ENCODE measurements at regions not wholly inside any gene's neighbourhood (a gene's known extent, or its start where the extent isn't known, plus 50 kb on each side); places are given as distances from the start of the nearest gene placed in this dataset.

DNA sequence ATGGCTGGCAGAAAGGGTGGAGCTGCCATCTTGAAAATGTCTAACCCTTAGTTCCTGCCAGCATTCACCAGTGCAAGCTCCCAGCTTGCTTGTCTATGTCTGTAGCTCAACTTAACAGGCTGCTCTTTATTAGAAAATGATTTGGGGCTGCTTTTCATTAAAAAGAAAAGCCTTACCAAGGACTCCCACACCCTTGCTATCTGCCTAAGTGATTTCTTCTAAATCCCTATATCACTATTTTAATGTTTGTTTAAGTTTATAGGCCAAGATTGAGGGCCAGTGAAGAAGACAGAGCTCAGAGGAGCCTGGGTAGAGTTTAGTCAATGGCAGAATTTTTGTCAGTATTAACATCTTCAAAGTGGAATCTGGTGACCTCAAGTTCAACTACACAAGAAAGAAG lies 336.8 kb upstream of the CHRM3 start (continued):
- TF ChIP-seq, protein P1, sequence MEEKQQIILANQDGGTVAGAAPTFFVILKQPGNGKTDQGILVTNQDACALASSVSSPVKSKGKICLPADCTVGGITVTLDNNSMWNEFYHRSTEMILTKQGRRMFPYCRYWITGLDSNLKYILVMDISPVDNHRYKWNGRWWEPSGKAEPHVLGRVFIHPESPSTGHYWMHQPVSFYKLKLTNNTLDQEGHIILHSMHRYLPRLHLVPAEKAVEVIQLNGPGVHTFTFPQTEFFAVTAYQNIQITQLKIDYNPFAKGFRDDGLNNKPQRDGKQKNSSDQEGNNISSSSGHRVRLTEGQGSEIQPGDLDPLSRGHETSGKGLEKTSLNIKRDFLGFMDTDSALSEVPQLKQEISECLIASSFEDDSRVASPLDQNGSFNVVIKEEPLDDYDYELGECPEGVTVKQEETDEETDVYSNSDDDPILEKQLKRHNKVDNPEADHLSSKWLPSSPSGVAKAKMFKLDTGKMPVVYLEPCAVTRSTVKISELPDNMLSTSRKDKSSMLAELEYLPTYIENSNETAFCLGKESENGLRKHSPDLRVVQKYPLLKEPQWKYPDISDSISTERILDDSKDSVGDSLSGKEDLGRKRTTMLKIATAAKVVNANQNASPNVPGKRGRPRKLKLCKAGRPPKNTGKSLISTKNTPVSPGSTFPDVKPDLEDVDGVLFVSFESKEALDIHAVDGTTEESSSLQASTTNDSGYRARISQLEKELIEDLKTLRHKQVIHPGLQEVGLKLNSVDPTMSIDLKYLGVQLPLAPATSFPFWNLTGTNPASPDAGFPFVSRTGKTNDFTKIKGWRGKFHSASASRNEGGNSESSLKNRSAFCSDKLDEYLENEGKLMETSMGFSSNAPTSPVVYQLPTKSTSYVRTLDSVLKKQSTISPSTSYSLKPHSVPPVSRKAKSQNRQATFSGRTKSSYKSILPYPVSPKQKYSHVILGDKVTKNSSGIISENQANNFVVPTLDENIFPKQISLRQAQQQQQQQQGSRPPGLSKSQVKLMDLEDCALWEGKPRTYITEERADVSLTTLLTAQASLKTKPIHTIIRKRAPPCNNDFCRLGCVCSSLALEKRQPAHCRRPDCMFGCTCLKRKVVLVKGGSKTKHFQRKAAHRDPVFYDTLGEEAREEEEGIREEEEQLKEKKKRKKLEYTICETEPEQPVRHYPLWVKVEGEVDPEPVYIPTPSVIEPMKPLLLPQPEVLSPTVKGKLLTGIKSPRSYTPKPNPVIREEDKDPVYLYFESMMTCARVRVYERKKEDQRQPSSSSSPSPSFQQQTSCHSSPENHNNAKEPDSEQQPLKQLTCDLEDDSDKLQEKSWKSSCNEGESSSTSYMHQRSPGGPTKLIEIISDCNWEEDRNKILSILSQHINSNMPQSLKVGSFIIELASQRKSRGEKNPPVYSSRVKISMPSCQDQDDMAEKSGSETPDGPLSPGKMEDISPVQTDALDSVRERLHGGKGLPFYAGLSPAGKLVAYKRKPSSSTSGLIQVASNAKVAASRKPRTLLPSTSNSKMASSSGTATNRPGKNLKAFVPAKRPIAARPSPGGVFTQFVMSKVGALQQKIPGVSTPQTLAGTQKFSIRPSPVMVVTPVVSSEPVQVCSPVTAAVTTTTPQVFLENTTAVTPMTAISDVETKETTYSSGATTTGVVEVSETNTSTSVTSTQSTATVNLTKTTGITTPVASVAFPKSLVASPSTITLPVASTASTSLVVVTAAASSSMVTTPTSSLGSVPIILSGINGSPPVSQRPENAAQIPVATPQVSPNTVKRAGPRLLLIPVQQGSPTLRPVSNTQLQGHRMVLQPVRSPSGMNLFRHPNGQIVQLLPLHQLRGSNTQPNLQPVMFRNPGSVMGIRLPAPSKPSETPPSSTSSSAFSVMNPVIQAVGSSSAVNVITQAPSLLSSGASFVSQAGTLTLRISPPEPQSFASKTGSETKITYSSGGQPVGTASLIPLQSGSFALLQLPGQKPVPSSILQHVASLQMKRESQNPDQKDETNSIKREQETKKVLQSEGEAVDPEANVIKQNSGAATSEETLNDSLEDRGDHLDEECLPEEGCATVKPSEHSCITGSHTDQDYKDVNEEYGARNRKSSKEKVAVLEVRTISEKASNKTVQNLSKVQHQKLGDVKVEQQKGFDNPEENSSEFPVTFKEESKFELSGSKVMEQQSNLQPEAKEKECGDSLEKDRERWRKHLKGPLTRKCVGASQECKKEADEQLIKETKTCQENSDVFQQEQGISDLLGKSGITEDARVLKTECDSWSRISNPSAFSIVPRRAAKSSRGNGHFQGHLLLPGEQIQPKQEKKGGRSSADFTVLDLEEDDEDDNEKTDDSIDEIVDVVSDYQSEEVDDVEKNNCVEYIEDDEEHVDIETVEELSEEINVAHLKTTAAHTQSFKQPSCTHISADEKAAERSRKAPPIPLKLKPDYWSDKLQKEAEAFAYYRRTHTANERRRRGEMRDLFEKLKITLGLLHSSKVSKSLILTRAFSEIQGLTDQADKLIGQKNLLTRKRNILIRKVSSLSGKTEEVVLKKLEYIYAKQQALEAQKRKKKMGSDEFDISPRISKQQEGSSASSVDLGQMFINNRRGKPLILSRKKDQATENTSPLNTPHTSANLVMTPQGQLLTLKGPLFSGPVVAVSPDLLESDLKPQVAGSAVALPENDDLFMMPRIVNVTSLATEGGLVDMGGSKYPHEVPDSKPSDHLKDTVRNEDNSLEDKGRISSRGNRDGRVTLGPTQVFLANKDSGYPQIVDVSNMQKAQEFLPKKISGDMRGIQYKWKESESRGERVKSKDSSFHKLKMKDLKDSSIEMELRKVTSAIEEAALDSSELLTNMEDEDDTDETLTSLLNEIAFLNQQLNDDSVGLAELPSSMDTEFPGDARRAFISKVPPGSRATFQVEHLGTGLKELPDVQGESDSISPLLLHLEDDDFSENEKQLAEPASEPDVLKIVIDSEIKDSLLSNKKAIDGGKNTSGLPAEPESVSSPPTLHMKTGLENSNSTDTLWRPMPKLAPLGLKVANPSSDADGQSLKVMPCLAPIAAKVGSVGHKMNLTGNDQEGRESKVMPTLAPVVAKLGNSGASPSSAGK (IDR thresholded peaks at IDR 0.05), result no peak
- TF ChIP-seq CBFB (CRISPR knock-in tag; IDR thresholded peaks at IDR 0.05) (no peak), HBP1 (CRISPR knock-in tag; IDR thresholded peaks at IDR 0.05) (no peak), RAD21 (CRISPR knock-in tag; conservative IDR thresholded peaks at IDR 0.05 in 1 of 2, IDR thresholded peaks at IDR 0.05 in 1 of 2) (no peak), HINFP (tag; conservative IDR thresholded peaks at IDR 0.05; ENCODE audit: low read depth) (no peak), CCAR2 (IDR thresholded peaks at IDR 0.05; ENCODE audit: low read depth, low read length) (no peak), FOXP4 (CRISPR knock-in tag; IDR thresholded peaks at IDR 0.05; ENCODE audit: borderline replicate concordance) (no peak), ZNF23 (CRISPR knock-in tag; IDR thresholded peaks at IDR 0.05) (no peak), HDAC6 (IDR thresholded peaks at IDR 0.05; ENCODE audit: low read depth, low read length) (no peak)
- TF ChIP-seq, protein P2, sequence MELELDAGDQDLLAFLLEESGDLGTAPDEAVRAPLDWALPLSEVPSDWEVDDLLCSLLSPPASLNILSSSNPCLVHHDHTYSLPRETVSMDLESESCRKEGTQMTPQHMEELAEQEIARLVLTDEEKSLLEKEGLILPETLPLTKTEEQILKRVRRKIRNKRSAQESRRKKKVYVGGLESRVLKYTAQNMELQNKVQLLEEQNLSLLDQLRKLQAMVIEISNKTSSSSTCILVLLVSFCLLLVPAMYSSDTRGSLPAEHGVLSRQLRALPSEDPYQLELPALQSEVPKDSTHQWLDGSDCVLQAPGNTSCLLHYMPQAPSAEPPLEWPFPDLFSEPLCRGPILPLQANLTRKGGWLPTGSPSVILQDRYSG (tag; conservative IDR thresholded peaks at IDR 0.05; ENCODE audit: low read depth), result no peak

Measured in K562 (cell line).